CD4-positive, alpha-beta T cell (primary cell): ENCODE measurements at regions not wholly inside any gene's neighbourhood (a gene's known extent, or its start where the extent isn't known, plus 50 kb on each side); places are given as distances from the start of the nearest gene placed in this dataset.

Experiments
- ATAC-seq: fragments of 200-7000 bp; cut with Tn5 transposase; one replicate; pipeline ENCODE4 v1.10.0; 2022; ENCODE audit warnings: mild to moderate bottlenecking; ENCODE audit not compliant: poor library complexity
- CTCF ChIA-PET: fragments of 350-600 bp; sonication (Branson Sonifier 250); formaldehyde crosslinking; loops from one replicate; lab custom pipeline; 2021; ENCODE audit warnings: antibody characterized with exemption, inconsistent platforms; lab: Charles Lee
- POLR2A ChIA-PET: fragments of 350-600 bp; sonication (Branson Sonifier 250); formaldehyde crosslinking; loops from one replicate; lab custom pipeline; 2021; ENCODE audit warnings: antibody characterized with exemption, inconsistent platforms; lab: Charles Lee
- DNase-seq, 14 experiments: peaks; one replicate each; pipeline ENCODE4 v3.0.0-alpha.2; 2013 to 2020; ENCODE audit warnings: mixed read lengths in 2 of 14
- H3K27ac ChIP-seq, 2 donors: one replicate each; pipeline versions ENCODE4 v1.5.1 to v1.7.0; 2013; ENCODE audit warnings: low read length in 2 of 2, low read depth in 1 of 2, mild to moderate bottlenecking in 1 of 2
- H3K27me3 ChIP-seq, 2 experiments: 1 replicate in 1 of 2; 2 replicates in 1 of 2; pipeline versions ENCODE4 v1.6.1 to v1.7.0; 2013; ENCODE audit warnings: low read length in 2 of 2, control low read depth in 1 of 2, mild to moderate bottlenecking in 1 of 2, moderate library complexity in 1 of 2; ENCODE audit not compliant: insufficient read depth in 2 of 2, control insufficient read depth in 1 of 2
- H3K36me3 ChIP-seq: one replicate; pipeline ENCODE4 v1.6.1; 2013; ENCODE audit warnings: low read length, control low read depth; ENCODE audit not compliant: insufficient read depth
- H3K4me1 ChIP-seq: one replicate; pipeline ENCODE4 v1.6.1; 2013; ENCODE audit warnings: low read length, control low read depth; ENCODE audit not compliant: insufficient read depth
- H3K4me3 ChIP-seq: one replicate; pipeline ENCODE4 v1.5.1; 2013; ENCODE audit warnings: mild to moderate bottlenecking, low read length, moderate library complexity
- H3K9me3 ChIP-seq, 2 experiments: 1 replicate in 1 of 2; 2 replicates in 1 of 2; pipeline versions ENCODE4 v1.6.1 to v1.7.0; 2013; ENCODE audit warnings: low read length in 2 of 2, mild to moderate bottlenecking in 2 of 2, control low read depth in 1 of 2, moderate library complexity in 1 of 2; ENCODE audit not compliant: control insufficient read depth in 1 of 2, insufficient read depth in 1 of 2
- H3K27ac Mint-ChIP-seq: one replicate; pipeline ENCODE4 v1.8.0; 2020; ENCODE audit warnings: mixed read lengths
- H3K27me3 Mint-ChIP-seq: one replicate; pipeline ENCODE4 v1.8.0; 2021; ENCODE audit warnings: mixed read lengths
- H3K36me3 Mint-ChIP-seq: one replicate; pipeline ENCODE4 v1.8.0; 2021; ENCODE audit warnings: low read depth, mixed read lengths
- H3K4me1 Mint-ChIP-seq: one replicate; pipeline ENCODE4 v1.8.0; 2021; ENCODE audit warnings: low read depth, mixed read lengths
- H3K4me3 Mint-ChIP-seq: one replicate; pipeline ENCODE4 v1.8.0; 2020; ENCODE audit warnings: mild to moderate bottlenecking, mixed read lengths
- H3K9me3 Mint-ChIP-seq: one replicate; pipeline ENCODE4 v1.8.0; 2020; ENCODE audit warnings: mixed read lengths
- intact Hi-C, 2 experiments: fragments of 100-400 bp; cut with DNase I in 1 of 2; cut with micrococcal nuclease in 1 of 2; formaldehyde crosslinking; loops; one replicate each; pipeline versions ENCODE4 v1.15.1 to v1.9.0; 2023 to 2025; cut with DNase I, micrococcal nuclease
- TF ChIP-seq, protein P1 (sequence below): fragments of 200-600 bp; IDR thresholded peaks from one replicate; pipeline ENCODE4 v1.8.0; 2022; ENCODE audit warnings: antibody characterized with exemption, mild to moderate bottlenecking

- CTCF ChIA-PET, result interaction anchor here (0.7 kb wide), 1 partner anchor 15 kb away, joined by 3 read pairs; no protein-coding TSS in a partner anchor
- DNase-seq, result no peak
- intact Hi-C loops, result no loop called here
Observed at GRCh38 chr13:56700324-56700723, 440.4 kb upstream of the PRR20A start.

GRCh38 chr13:56706485-56706884, 434.2 kb upstream of the PRR20A start:
- H3K9me3 Mint-ChIP-seq, result peaks cover 14% of the 10 kb centered on the region

More at GRCh38 chr13:56700324-56700723, 440.4 kb upstream of the PRR20A start:
- Histone ChIP-seq H3K27ac (no peak overlapping the region), H3K9me3 (peaks cover 0 to 3% of the 10 kb centered on the region in 2 experiments), H3K36me3 (no peaks in the 10 kb centered on the region), H3K27me3 (no peaks in the 10 kb centered on the region), H3K4me1 (no peaks in the 10 kb centered on the region), H3K4me3 (no peak overlapping the region)
- ATAC-seq, result no peak
- POLR2A ChIA-PET, result no interaction called here
- no peaks in the 10 kb centered on the region for H3K27me3 Mint-ChIP-seq
- no peaks in the 10 kb centered on the region for H3K36me3 Mint-ChIP-seq
- H3K4me3 Mint-ChIP-seq, result no peak overlapping the region
- TF ChIP-seq, protein P1, sequence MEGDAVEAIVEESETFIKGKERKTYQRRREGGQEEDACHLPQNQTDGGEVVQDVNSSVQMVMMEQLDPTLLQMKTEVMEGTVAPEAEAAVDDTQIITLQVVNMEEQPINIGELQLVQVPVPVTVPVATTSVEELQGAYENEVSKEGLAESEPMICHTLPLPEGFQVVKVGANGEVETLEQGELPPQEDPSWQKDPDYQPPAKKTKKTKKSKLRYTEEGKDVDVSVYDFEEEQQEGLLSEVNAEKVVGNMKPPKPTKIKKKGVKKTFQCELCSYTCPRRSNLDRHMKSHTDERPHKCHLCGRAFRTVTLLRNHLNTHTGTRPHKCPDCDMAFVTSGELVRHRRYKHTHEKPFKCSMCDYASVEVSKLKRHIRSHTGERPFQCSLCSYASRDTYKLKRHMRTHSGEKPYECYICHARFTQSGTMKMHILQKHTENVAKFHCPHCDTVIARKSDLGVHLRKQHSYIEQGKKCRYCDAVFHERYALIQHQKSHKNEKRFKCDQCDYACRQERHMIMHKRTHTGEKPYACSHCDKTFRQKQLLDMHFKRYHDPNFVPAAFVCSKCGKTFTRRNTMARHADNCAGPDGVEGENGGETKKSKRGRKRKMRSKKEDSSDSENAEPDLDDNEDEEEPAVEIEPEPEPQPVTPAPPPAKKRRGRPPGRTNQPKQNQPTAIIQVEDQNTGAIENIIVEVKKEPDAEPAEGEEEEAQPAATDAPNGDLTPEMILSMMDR, result no peak
- H3K9me3 Mint-ChIP-seq, result peaks cover 5% of the 10 kb centered on the region
- H3K27ac Mint-ChIP-seq, result no peak overlapping the region
- H3K4me1 Mint-ChIP-seq, result no peaks in the 10 kb centered on the region

GRCh38 chr13:56713656-56714055, 427.1 kb upstream of the PRR20A start:
- Histone ChIP-seq H3K4me1 (no peaks in the 10 kb centered on the region), H3K27ac (no peak overlapping the region), H3K27me3 (no peaks in the 10 kb centered on the region), H3K36me3 (no peaks in the 10 kb centered on the region), H3K4me3 (no peak overlapping the region), H3K9me3 (no peaks in the 10 kb centered on the region)
- no peak overlapping the region for H3K27ac Mint-ChIP-seq
- no peak for DNase-seq
- H3K4me1 Mint-ChIP-seq, result no peaks in the 10 kb centered on the region
- peaks cover 18% of the 10 kb centered on the region for H3K9me3 Mint-ChIP-seq
- CTCF ChIA-PET, result no interaction called here
- H3K27me3 Mint-ChIP-seq, result no peaks in the 10 kb centered on the region
- TF ChIP-seq, protein P1, result no peak
- no peak for ATAC-seq
- POLR2A ChIA-PET, result no interaction called here
- no peak overlapping the region for H3K4me3 Mint-ChIP-seq
- intact Hi-C loops, result no loop called here
- H3K36me3 Mint-ChIP-seq, result no peaks in the 10 kb centered on the region

More at GRCh38 chr13:56706485-56706884, 434.2 kb upstream of the PRR20A start:
- Histone ChIP-seq H3K27ac (no peak overlapping the region), H3K27me3 (no peaks in the 10 kb centered on the region), H3K4me3 (no peak overlapping the region), H3K4me1 (no peaks in the 10 kb centered on the region), H3K9me3 (no peaks in the 10 kb centered on the region), H3K36me3 (no peaks in the 10 kb centered on the region)
- ChIA-PET CTCF (no interaction called here), POLR2A (no interaction called here)
- ATAC-seq, result no peak
- no peaks in the 10 kb centered on the region for H3K27me3 Mint-ChIP-seq
- TF ChIP-seq, protein P1, result no peak
- no peaks in the 10 kb centered on the region for H3K4me1 Mint-ChIP-seq
- no peak overlapping the region for H3K27ac Mint-ChIP-seq
- no peaks in the 10 kb centered on the region for H3K36me3 Mint-ChIP-seq
- no peak for DNase-seq
- intact Hi-C loops, result no loop called here
- H3K4me3 Mint-ChIP-seq, result no peak overlapping the region
